ENCODE measurements at regions not wholly inside any gene's neighbourhood (a gene's known extent, or its start where the extent isn't known, plus 50 kb on each side); places are given as distances from the start of the nearest gene placed in this dataset.

GRCh38 chr20:50379991-50380696, 130.0 kb upstream of the PTPN1 start:
- DNase-seq: no peak

- DNase-seq: no peak
These were observed 129.5 kb upstream of the PTPN1 start for GRCh38 chr20:50380697-50381040.

DNA sequence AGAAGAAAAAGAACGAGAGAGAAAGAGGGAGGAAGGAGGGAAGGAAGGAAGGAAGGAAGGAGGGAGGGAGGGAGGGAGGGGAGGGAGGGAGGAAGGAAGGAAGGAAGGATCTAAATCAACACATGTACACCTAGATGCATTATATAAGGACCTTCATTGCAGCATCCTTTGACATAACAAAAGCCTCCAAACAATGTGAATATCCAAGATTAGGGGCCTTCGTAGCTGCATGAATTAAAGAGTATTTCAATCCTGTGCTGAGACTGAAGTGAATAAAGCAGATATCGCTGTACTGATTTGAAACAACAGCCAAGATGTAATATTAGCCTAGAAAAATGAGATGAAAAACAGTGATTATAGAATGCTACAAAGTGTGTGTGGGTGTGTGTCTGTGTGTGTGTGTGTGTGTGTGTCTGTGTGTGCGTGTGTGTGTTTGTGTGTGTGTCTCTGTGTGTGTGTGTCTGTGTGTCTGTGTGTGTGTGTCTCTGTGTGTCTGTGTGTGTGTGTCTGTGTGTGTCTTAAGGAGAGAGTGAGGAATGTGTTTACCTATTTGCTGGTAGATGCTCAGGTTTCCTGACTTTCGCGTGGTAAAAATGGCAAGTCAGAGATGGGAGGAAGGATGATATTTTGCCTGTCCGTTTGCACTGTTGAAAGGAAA, 129.0 kb upstream of the PTPN1 start:
- no peak for DNase-seq

DNA sequence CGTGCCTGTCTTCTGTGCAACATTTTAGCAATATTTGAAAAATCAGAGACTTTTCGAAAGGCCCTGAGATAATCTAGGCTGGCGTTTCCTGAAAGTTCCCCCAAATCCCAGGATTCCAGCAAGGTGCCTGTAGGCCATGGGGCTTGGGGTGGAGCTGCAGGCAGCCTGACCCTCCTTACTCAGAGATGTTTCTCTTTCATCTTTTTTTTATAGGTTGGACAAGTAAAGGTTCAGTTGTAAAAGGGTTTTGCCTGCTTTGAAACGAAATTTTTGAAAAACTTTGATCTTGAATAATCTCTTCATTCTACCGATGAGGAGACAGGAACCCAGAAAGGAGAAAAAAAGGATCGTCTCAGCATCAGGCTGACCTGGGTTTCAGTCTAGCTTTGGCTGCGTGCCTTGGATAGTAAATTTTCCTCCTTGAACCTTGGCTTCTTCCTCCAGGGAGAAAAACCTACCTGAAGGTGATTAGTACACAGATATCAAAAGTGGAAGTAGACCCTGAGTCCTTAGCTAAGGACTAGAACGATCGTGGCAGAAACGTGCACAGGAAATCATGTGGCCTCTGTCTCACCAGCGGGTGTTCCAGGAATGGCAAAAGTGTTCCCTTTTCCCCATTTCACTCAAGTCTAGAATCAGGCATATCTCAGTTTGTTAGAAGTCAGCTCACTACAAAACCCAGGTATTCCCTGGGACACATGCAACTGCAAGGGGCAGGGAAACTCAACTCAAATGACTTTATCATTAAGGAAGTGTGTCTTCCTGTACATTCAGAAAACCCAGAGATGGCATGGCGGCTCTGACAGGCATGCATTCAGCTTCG, 128.2 kb upstream of the PTPN1 start:
- no peak for DNase-seq

- no peak for DNase-seq
These were observed 124.2 kb upstream of the PTPN1 start for GRCh38 chr20:50385733-50386640.

DNA sequence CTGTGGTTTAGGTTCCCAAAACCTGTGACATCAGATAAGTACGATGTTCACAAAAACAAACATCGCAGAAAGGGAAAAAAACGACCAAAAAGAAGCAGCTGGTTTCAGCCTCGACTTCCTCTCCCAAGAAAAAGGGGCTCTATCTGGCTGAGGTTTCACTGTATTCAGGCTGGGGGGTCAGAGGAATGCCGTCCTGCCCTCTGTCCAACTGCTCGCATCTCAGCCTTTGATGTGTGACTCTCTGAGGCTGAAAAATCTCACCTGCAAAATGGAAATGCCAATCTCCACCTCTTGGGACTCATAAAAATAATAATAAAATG, 123.6 kb upstream of the PTPN1 start:
- DNase-seq: no peak

DNA sequence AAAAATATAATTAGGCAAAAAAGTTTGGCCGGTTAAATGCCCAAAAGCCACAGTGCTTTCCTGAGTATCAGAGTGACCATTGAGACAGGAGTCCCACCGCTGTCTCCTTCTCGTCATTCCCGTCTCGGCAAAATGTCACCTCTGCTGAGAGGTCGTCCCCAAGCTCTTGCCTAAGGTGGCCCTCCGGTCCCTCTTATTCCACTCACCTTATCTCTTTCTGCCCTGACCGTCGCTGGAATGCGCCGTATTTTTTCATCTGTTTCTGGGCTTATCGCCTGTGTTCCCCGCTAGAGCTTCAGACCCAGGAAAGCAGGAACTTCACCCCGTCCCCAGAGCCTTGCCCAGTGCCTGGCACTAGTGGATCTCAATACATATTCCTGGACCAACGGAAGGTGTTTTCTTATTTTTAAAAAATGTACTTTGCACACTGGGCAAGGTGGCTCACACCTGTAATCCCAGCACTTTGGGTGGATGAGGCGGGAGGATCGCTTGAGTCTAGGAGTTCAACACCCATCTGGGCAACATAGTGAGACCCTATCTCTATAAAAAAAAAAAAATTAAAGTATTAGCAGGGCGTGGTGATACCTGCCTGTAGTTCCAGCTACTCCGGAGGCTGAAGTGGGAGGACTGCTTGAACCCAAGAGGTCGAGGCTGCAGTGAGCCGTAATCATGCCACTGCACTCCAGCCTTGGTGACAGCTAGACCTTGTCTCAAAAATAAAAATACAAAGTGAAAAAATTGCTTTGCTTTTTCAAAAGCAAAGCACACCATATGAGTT, 122.8 kb upstream of the PTPN1 start:
- DNase-seq: no peak

DNA sequence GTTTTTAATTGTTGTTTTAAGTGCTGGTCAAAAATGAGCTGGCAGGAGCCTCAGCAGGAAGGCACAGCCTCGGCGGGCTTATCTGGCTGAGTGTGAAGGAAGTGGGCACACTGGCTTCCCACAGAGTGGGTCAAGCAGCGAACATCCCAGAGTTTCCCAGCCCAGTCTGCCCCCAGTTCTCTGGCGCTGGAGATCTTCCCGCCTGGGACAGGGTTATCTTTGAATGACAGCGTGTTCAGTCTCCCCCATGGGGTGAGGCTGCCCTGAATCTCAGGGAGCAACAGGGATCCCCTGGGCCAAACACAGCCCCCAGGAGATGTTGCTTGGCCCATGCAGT, 122.2 kb upstream of the PTPN1 start:
- DNase-seq: no peak

- no peak for DNase-seq
These were observed 121.3 kb upstream of the PTPN1 start for GRCh38 chr20:50388733-50389437.

- DNase-seq: no peak
These were observed 120.8 kb upstream of the PTPN1 start for GRCh38 chr20:50389438-50389807.

DNA sequence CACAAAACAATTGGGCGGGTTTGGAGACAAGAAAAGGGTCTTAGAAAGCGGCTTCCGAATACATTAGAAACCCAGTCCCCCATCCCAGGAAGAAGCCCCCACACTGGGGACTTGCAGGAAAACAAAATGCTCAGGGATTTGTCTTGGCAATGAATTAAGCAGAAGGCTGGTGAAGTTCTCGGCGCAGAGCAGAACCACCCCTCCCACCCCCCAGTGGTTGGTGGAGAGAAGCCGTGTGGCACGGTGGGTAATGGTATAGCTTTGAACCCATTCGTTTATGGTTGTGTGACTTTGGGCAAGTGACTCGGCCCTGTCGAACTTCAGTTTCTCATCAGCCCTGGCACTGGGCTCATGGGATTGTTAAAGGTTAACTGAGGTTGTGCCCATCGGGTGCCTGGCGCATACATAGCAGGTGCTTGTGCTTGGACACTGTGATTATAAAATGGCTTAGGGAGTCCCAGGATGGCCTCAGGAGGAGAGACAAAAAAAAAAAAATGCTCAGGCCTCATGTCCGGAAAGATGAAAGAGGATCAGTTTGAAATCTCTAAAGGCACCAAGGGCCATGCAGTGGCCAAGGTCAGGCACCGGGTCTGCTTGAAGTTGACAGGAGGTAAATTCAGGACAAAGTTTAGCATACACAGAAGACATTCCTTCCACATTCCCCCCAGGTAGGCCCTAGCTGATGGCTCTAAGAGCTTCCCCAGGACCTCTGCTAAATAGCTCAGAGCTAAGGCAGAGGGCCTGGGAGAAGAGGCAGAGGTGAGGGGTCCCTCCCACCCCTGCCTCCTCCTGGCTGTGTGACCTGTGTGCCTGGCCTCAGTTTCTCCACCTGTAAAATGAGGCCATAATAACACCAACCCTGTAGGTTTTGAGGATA, 120.1 kb upstream of the PTPN1 start:
- DNase-seq: no peak

DNA sequence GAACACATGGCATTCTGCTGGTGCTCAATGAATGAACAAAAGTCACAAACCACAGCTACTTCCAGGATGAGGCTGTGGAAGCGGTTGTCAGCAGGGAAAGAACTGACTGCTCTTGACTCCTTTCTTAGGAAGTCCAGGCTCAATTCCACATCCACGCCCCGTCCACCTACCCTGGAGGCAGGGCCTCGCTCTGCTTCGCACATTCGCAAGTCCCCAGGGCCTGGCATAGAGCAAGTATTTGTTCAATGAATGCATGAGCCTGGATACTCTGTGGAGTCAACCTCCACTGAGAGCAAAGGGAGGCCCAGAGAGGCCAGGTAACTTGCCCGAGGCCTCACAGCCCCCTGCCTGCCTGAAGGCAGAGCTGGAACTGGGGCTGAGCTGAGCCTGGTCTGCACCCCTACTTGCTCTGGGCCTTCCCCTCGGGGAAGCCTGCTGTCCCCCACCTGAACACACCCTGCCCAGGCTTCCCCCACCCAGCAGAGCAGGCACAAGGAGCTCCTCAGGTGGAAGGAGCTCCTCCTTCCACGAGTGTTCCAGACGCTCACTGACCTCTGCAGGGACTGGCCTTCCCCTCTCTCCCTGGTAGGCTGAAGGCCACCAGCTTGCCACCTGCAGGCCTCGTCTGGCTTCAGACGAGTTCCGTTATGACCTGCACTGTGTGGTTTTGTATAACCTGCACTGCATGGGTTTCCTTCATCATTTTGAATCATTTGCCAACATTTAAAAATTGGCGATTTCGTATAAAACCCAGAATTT, 119.3 kb upstream of the PTPN1 start:
- no peak for DNase-seq

- DNase-seq: no peak
These were observed 118.6 kb upstream of the PTPN1 start for GRCh38 chr20:50391444-50392137.

GRCh38 chr20:50392138-50392866, 117.9 kb upstream of the PTPN1 start:
- DNase-seq: no peak

GRCh38 chr20:50393242-50393641, 116.9 kb upstream of the PTPN1 start:
- DNase-seq: no peak

- DNase-seq: no peak
These were observed 116.1 kb upstream of the PTPN1 start for GRCh38 chr20:50393990-50394561.

DNA sequence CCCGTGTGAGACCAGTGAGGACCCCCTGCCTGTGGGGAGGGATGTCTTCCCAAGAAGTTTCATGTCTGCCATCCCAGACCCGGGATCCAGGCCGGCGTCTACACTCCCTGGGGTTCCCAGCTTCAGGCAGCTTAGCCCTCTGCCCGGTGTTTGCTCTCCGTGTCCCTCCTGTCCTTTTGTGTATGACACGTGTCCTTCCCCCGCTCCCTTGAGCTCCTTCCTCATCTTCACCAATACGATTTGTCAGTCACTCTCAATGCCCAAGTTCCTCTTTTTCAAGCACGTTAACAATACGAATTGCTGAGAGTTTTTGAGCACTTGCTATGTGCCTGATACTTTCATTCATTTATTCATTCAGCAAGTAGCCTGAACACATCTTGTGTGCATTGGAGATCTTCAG, 115.6 kb upstream of the PTPN1 start:
- DNase-seq: no peak

GRCh38 chr20:50395251-50395729, 114.9 kb upstream of the PTPN1 start:
- no peak for DNase-seq
